Urothelium cell line (cell line): ENCODE measurements at regions not wholly inside any gene's neighbourhood (a gene's known extent, or its start where the extent isn't known, plus 50 kb on each side); places are given as distances from the start of the nearest gene placed in this dataset.
"Not testable (repeated sequence)": the region's sequence is repeated elsewhere in the genome, so short reads cannot be mapped to it uniquely, and the experiment has no call there.

ENCODE experiments used
- DNase-seq: peaks from one replicate; pipeline ENCODE4 v3.0.0; 2011; ENCODE audit warnings: low spot score, mixed read lengths
- FAIRE-seq: peaks from 2 replicates; lab custom pipeline; 2011; peaks lifted over from hg19 to GRCh38; lab: Jason Lieb, UNC

DNA sequence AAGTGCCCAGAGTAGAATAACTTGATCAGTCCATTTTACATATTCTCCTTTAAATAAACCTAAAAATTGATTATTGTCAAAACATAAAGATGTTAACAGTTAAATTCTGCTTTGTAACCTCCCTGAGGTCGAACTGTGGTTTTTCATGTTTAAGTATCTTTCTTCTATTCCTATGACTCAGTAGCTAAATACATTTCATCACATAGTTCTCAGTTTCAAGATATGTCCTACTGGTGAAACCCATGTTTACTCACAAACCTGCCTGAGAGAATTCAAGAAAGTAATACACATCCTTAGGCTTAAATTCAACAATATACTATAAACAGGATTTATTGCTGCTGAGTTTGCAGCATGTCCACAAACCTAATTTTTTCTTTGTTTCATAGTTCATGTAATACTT is 692.9 kb downstream of the ZPLD1 start:
- FAIRE-seq (no peak), DNase-seq (no peak)

DNA sequence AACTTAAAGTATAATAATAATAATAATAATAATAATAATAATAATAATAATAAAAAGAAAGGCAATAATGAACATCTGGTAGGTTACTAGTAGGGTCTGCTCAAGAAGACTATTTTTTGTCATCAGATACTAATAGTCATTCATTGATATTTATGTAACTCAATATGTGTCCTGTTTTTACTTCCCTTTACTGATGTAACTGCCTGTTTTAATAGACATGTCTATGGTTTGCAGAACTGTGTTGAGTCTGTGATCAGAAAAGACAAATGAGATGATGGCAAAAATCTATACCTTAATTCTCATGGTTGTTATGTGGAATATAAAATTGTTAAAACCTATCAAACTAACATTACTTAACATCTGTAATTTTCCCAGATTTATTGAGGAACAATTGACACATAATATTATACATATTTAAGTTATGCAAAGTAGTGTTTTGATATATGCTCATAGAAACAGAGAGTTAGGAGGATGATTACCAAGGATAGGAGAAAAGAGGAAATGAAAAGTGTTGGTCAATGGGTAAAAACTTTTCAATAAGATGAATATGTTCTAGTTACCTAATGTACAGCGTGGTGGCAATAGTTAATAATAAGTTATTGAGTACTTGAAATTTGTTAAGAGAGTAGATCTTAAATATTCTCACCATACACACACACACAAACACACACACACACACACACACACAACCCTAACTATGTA is 699.4 kb downstream of the ZPLD1 start:
- no peak for DNase-seq
- no peak for FAIRE-seq

DNA sequence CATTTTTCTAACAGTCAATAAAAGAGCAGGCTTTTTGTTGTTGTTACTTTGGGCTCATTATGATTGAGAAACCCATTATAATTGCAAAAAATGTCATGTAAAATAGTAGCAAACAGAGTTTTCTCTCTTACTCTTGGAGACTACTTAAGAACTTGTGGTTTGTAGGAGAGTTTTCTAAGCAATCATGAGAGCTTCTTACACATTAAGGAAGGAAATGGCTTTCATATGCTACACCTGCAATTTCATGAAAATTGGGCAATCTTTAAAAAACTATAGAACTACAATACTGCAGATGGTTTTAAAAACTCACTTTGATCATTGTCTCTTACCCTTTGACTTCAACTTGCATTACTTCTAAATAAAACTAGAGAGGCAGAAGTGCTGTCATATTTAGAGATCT is 701.8 kb downstream of the ZPLD1 start:
- DNase-seq (no peak), FAIRE-seq (no peak)

DNA sequence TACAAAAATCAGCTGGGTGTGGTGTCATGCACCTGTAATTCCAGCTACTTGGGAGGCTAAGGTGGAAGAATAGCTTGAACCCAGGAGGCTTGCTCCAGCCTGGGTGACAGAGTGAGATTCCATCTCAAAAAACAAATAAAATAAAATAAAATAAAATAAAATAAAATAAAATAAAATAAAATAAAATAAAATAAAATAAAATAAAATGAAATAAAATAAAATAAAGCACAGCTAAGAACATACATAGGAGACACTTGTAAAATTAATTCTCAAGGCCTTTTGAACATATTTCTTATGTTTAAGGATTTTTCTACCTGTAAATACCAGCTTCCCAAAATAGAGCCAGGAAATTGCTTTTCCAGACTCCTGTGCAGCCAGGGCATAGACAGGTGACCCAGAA is 703.0 kb downstream of the ZPLD1 start:
- FAIRE-seq: no peak
- DNase-seq: no peak

DNA sequence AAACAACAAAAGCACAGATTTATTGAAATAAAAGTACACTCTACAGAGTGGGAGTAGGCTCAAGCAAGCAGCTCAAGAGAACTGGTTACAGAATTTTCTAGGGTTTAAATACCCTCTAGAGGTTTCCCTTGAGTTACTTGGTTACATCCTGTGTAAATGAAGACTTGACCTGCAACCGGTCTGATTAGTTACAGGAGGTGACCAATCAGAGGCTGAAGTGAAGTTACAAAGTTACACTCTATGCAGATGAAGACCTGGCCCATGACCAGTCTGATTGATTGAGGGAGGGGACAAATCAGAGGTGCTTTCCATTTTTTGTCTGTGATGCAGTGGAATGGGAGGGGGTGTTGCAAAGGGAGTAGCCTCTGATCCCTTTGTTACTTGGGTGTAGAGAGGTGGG is 723.4 kb downstream of the ZPLD1 start:
- DNase-seq: no peak
- FAIRE-seq: no peak

DNA sequence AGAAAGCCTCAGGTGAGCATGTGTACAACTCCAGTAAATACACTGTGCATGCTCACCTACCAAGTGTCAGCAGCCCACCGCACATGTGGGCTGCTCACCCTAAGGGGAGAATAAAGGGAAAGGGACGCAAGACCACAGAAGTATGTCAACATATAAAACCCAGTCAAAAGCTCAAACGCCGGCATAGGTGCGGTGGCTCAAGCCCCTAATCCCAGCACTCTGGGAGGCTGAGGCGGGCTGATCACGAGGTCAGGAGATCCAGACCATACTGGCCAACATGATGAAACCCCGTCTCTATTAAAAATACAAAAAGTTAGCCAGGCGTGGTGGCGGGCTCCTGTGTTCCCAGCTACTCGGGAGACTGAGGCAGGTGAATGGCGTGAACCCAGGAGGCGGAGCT is 732.1 kb downstream of the ZPLD1 start:
- DNase-seq: no peak
- FAIRE-seq: no peak

DNA sequence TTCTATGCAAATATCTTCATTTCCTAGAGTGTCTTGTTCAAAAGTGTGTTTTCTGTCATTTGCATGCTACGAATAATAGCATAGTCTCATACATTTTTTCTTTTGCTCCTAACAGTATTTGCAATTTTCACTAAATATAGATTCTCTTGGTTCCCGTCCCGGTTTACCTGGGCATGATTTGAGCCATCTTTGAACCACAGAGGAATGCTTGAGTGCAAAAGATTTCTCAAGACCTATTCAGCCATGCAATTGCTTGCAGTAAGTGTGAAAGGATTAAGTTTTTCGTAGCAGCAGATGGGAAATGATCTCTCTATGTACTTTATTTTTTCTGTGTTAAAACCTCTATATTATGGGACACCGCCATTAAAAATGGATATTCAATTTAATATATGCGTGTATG is 733.0 kb downstream of the ZPLD1 start:
- FAIRE-seq: no peak
- no peak for DNase-seq

DNA sequence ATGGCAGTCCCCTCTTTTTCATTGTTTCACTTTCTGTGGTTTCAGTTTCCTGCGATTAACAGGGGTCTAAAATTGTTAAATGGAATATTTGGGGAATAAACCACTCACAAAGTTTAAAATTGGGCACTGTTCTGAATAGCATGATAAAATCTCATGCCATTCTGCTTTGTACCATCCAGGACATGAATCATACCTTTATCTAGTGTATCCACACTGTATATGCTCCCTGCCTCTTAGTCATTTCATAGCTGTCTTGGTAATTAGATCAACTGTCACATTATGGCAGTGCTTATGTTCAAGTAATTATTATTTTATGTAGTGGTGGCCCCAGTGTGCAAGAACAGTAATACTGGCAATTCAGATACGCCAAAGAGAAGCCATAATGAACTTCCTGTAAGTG is 734.5 kb downstream of the ZPLD1 start:
- DNase-seq: no peak
- no peak for FAIRE-seq

DNA sequence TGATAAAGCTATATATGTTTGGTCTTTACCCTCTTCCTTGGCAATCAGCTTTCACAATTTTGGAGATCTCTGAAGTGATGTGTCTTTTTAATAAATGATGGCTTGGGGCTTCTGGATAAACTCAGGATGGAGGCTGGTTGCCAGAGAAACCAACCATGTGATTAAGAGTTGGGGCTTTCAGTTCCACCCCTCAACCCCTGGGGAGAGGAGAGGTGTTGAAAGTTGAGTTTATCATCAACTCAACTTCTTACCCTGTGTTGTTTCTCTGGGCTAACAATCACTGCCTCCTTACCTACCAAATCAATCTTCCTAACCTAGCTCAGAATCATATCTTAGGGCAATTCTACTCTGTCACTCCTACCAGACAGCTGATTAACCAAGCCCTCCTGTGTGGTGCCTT is 735.8 kb downstream of the ZPLD1 start:
- no peak for DNase-seq
- FAIRE-seq: no peak

DNA sequence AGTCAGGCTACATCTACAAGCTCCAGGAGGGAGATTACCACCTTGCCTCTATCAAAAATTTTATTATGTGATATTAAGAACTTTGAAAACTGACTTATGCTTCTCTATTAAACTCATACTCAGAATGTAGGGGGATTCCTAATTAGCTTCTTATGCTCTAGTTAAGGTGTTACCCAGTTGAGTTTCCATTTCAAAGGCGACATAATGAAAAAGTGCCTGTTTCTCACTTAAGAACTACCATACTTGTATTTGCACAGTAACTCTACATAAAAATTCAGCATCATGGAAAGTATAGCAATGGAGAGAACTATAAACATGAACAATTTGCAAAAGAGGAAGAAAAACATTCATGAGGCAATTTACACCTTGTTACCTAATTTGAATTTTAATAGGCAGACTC is 739.1 kb downstream of the ZPLD1 start:
- FAIRE-seq (no peak), DNase-seq (no peak)

DNA sequence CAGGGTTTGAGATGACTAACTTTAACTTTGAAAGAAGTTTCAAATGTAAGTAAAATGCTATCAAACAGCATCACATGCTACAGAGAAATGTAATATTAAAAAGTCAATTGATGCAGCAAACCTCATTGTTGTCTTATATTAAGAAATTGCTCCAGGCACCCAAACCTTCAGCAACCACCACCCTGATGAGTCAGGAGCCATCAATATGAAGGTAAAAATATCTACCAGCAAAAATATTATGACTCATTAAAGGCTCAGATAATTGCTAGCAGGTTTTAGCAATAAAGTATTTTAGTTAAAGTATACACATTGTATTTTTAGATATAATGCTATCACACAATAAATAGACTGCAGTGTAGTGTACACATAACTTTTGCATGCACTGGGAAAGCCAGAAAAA is 746.3 kb downstream of the ZPLD1 start:
- DNase-seq (no peak), FAIRE-seq (no peak)

DNA sequence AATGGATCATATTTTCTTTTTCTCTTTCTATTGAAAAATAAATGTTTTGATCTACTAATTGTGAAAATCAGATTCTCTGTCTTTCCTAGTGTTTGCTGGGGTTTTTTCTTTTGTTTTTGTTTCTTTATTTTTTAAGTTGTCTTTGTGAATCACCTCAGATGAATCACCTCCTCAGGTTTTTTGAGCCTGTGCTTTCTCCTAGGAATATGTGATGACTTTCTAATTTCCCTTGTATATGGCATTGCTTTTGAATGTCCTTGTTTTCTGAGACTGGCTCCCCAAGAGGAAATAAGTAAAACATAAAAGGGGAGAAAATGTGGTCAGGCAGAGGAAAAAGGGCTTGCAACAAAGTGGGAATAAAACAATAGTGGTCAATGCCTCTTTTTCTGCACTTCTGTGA is 750.0 kb downstream of the ZPLD1 start:
- DNase-seq: no peak
- FAIRE-seq: no peak

DNA sequence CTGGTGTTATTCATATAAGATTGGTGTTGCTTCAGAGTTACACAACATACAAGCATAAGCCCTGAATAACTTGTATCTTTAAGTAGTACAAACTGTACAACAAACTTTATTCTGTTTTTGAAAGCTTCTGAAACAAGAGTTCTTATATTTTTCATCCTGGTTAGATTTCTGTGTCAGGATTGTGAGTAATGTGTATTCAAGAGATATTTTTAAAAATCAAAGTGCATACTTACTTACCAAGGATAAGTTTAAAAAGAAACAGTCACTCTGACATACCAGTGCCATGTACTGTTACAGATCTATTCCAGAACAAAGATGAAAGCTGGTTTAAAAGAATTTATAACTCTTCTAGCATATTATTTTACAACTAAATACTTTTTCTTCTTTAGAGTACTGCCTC is 755.1 kb downstream of the ZPLD1 start:
- no peak for FAIRE-seq
- DNase-seq: no peak

DNA sequence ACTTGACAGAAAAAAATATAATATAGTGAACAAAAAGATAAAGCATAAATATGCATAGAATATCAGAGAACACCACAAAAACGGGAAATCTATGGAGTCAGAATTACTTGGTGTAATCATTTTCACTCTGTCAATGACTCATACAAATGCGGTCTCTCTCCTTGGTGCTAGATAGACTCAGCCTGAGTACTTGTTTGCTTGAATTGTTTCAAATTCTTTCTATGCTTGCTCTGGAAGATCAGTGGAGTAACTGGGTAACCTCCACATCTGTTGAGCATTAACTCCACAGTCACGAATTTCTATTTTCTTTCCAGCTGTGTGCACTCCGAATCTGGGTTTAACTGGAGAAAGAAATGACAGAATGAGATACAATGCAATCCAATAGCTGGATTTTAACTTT is 760.4 kb downstream of the ZPLD1 start:
- FAIRE-seq (no peak), DNase-seq (peak; percentile 7)

DNA sequence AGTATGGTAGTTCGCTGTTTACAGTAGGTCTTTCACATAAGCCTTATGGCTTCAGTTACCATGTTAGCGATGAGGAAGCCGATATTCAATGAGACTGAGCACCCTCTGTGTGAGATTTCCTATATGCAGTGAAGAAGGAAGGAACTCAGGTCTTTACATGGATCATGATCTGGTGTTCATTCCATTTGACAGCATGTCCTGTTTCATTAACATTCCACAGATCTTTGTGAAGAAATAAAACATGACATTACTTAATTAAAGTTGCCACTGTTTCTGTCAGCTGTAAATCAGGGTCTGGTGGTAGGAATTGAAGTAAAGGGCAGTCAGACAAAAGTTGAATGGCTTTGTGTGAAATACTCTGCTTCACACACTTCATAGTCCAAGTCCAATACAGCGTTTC is 768.6 kb downstream of the ZPLD1 start:
- no peak for FAIRE-seq

DNA sequence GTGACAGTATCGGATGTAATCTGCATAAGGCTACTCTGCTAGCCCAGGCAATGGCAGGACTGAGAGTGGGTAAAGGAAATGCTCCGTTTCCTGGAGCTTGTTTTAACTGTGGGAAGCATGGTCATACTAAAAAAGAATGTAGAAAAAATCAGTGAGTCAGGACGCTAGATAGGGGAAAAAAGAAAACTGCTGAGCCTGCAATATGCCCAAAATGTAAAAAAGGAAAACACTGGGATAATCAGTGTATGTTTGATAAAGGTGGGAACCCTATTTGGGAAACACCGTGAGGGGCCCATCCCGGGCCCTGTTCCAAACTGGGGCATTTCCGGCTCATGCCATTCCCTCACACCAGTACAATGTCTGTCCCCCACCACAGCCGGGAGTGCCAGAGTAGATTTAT is 775.8 kb downstream of the ZPLD1 start:
- FAIRE-seq (no peak), DNase-seq (no peak)

More for the DNA sequence above, 768.6 kb downstream of the ZPLD1 start:
- no peak for DNase-seq

DNA sequence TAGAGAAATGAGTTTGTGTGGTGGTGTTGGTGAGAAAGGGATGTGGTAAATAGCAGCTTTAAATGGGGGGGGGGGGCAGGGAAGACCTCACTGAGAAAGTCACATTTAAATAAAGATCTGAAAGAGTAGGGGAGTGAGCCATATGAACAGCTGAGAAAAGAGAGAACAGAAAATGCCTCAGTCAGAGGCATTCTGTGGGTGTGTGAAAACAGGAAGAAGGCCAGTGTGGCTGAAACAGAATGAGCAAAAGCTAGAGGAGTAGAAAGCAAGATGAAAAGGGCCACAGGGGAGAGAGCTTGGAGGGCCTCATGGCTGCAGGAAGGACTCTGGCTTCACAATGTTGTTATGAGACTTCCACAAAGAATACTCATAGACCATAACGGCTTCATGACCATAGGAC is 783.3 kb downstream of the ZPLD1 start:
- FAIRE-seq: no peak
- DNase-seq: no peak

DNA sequence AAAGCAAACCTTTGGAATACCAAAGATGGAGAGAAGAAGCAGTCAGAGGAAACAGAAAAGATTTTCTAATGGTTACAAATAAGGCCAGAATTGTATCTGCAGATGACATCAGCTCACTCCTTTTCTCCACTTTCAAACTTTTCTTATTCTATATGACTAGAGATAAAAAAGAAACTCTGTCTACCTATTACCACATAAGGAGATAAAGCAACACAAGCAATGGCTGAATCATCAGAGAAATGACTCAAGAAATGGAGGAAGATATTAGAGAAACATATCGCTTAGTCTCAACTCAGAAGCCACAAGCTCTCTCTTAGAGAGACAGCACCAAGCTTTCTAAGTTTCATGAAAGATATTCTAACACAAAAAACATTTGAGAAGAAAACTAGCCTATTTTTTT is 784.0 kb downstream of the ZPLD1 start:
- no peak for FAIRE-seq
- DNase-seq: no peak

DNA sequence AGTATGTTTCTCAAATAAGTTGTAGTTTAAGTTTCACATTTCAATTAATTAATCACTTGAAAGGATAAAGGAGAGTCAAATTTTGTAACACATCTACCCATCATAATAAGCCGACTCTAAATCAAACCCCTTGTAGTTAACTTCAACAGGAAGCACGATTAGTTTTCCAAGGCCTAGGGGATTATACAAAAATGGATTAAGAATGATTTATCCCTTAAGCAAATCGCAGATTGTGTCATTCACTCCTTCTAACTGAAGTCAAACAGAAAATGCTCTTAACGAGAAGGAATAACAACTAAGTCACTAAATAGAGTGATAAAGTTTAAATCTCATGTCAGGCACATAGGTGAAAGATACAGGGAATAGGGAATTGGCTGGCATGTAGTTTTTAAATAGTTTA is 792.8 kb downstream of the ZPLD1 start:
- no peak for DNase-seq
- no peak for FAIRE-seq

DNA sequence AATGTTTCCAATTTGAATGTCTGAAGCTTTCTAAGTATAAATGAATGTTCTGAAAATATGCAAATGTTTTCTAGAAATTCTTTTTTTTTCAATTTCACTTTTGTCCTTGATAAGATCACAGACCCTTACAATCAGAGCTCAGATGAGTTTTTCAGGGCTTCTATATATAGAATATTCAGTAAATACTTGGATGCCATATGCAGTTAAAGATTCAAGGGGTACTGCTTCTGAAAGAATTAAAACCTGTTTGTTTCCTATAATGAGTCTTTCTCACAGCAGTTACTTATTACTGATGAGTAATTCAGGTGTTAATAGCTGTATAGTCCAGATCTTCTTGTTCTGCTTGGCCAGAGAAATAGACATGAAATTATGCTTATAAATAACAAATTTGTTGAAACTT is 812.6 kb downstream of the ZPLD1 start:
- FAIRE-seq: no peak
- no peak for DNase-seq

DNA sequence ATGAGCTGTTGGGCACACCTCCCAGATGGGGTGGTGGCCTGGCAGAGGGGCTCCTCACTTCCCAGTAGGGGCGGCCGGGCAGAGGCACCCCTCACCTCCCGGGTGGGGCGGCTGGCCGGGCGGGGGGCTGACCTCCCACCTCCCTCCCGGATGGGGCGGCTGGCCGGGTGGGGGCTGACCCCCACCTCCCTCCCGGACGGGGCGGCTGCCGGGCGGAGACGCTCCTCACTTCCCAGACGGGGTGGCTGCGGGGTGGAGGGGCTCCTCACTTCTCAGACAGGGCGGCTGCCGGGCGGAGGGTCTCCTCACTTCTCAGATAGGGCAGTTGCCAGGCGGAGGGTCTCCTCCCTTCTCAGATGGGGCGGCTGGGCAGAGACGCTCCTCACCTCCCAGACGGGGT is 820.0 kb downstream of the ZPLD1 start:
- FAIRE-seq, DNase-seq: not testable (repeated sequence)

DNA sequence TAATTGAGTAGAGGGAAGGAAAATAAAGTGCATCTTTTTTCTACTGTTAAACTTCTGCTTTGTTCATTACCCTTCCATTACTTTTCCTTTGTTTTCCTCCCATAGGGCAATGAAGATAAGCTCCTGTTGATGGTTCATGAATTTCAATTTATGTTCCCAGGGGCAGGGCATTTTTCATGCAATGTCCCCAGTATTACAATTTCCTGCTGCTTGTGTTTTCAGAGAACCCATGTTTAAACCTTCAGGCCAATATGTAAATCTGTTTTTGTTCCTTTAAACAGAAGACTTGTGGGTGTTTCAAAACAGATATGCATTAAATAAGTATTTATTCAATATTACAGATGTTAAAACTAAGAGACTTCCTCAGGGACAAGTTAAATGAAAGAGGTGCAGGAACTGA is 834.5 kb downstream of the ZPLD1 start:
- DNase-seq (no peak), FAIRE-seq (no peak)

DNA sequence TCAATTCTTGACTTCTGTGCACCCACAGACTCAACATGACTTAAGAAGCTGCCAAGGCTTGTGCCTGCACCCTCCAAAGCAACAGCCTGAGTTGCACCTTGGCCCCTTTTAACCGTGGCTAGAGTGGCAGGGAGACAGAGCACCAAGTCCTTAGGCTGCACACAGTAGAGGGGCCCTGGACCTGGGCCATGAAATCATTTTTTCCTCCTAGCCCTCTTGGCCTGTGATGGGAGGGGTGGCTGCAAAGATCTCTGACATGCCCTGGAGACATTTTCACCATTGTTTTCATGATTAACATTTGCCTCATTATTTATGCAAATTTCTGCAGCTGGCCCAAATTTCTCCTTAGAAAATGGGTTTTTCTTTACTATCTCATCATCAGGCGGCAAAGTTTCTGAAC is 836.8 kb downstream of the ZPLD1 start:
- FAIRE-seq: no peak
- no peak for DNase-seq
